Tibial nerve (tissue), 3 donors: ENCODE measurements at regions not wholly inside any gene's neighbourhood (a gene's known extent, or its start where the extent isn't known, plus 50 kb on each side); places are given as distances from the start of the nearest gene placed in this dataset.

Experiments used
- CTCF ChIP-seq, 5 experiments: fragments of 200-600 bp in 3 of 5; fragments of 450-650 bp in 2 of 5; sonication (generic) in 3 of 5; IDR thresholded peaks; one replicate each; pipeline ENCODE4 v1.5.1; 2016 to 2019; ENCODE audit warnings: antibody characterized with exemption in 5 of 5, mild to moderate bottlenecking in 3 of 5, moderate library complexity in 2 of 5
- POLR2A ChIP-seq, 2 donors: fragments of 450-650 bp; IDR thresholded peaks; one replicate each; pipeline ENCODE4 v1.6.1; 2017; ENCODE audit warnings: antibody characterized with exemption in 2 of 2, mild to moderate bottlenecking in 2 of 2, moderate library complexity in 2 of 2

- TF ChIP-seq CTCF (IDR thresholded peaks at IDR 0.05), result no peak
- TF ChIP-seq POLR2A (IDR thresholded peaks at IDR 0.05), result no peak
Observed at GRCh38 chr5:162858770-162859169, 578.6 kb upstream of the CCNG1 start.
